ENCODE measurements at regions not wholly inside any gene's neighbourhood (a gene's known extent, or its start where the extent isn't known, plus 50 kb on each side); places are given as distances from the start of the nearest gene placed in this dataset.

GRCh38 chr10:84784749-84785148 is 456.4 kb downstream of the CCSER2 start:
- Mint-ChIP-seq H3K9me3 (no peaks in the 10 kb centered on the region; the same call in 2 of the 3 replicates), H3K36me3 (ENCODE audit: low read depth) (no peaks in the 10 kb centered on the region), H3K27ac (no peak overlapping the region), H3K4me3 (no peak overlapping the region), H3K4me1 (peaks cover 2% of the 10 kb centered on the region; the same call in 1 of the 3 replicates), H3K27me3 (ENCODE audit: insufficient read depth, low read depth, poor library complexity) (peaks cover 5% of the 10 kb centered on the region)
- Histone ChIP-seq H3K4me3 (no peak overlapping the region), H3F3A (replicated peaks; ENCODE audit: low read depth) (no peaks in the 10 kb centered on the region), H3K79me2 (replicated peaks; ENCODE audit: insufficient read depth) (no peaks in the 10 kb centered on the region), H3K27me3 (ENCODE audit: insufficient read depth) (no peaks in the 10 kb centered on the region), H3K36me3 (ENCODE audit: insufficient read depth) (no peaks in the 10 kb centered on the region), H3K9me2 (ENCODE audit: insufficient read depth) (no peaks in the 10 kb centered on the region), H3K4me1 (ENCODE audit: insufficient read depth) (no peaks in the 10 kb centered on the region), H2AFZ (no peak overlapping the region), H3K27ac (ENCODE audit: low read depth) (no peak overlapping the region), H3K4me2 (no peak overlapping the region), H4K20me1 (replicated peaks; ENCODE audit: insufficient read depth) (no peaks in the 10 kb centered on the region)
- ATAC-seq (no peak), DNase-seq (ENCODE audit: low spot score) (no peak)
- TF ChIP-seq STAT1 (IDR thresholded peaks at IDR 0.05; ENCODE audit: unreplicated experiment): no peak
- no peak for TF ChIP-seq EZH2phosphoT487 (IDR thresholded peaks at IDR 0.05; ENCODE audit: unreplicated experiment)
- TF ChIP-seq EZH2 (IDR thresholded peaks at IDR 0.05; ENCODE audit: low read depth, unreplicated experiment): no peak
- no peak for TF ChIP-seq ZNF114 (CRISPR knock-in tag; IDR thresholded peaks at IDR 0.05)
- no peak for TF ChIP-seq CTCF (conservative IDR thresholded peaks at IDR 0.05; ENCODE audit: low read depth in 2 of 2)
- TF ChIP-seq ZNF462 (CRISPR knock-in tag; IDR thresholded peaks at IDR 0.05): no peak
- TF ChIP-seq ZNF331 (CRISPR knock-in tag; IDR thresholded peaks at IDR 0.05; ENCODE audit: low read depth): no peak
- TF ChIP-seq, protein P1, sequence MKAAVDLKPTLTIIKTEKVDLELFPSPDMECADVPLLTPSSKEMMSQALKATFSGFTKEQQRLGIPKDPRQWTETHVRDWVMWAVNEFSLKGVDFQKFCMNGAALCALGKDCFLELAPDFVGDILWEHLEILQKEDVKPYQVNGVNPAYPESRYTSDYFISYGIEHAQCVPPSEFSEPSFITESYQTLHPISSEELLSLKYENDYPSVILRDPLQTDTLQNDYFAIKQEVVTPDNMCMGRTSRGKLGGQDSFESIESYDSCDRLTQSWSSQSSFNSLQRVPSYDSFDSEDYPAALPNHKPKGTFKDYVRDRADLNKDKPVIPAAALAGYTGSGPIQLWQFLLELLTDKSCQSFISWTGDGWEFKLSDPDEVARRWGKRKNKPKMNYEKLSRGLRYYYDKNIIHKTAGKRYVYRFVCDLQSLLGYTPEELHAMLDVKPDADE (IDR thresholded peaks at IDR 0.05): no peak
- no peak for TF ChIP-seq CREB1 (CRISPR knock-in tag; IDR thresholded peaks at IDR 0.05; ENCODE audit: low read depth)
- no peak for TF ChIP-seq JUNB (IDR thresholded peaks at IDR 0.05; ENCODE audit: unreplicated experiment)
- TF ChIP-seq POLR2AphosphoS5 (IDR thresholded peaks at IDR 0.05; ENCODE audit: low read depth): no peak
- no peak for TF ChIP-seq REST (IDR thresholded peaks at IDR 0.05; ENCODE audit: unreplicated experiment)
- TF ChIP-seq NANOG (IDR thresholded peaks at IDR 0.05; ENCODE audit: borderline replicate concordance): no peak

Data from GM23338 (cell line).